WERI-Rb-1 (cell line): ENCODE measurements at regions not wholly inside any gene's neighbourhood (a gene's known extent, or its start where the extent isn't known, plus 50 kb on each side); places are given as distances from the start of the nearest gene placed in this dataset.

Experiments
- DNase-seq: peaks from one replicate; pipeline ENCODE4 v3.0.0-alpha.2; 2020
- H3K27ac ChIP-seq: fragments of 250-450 bp; sonication (Bioruptor Pico); 2 replicates; pipeline ENCODE4 v1.5.1; 2020; ENCODE audit warnings: mild to moderate bottlenecking, moderate library complexity
- H3K27me3 ChIP-seq: fragments of 250-450 bp; sonication (Bioruptor Pico); 2 replicates; pipeline ENCODE4 v1.5.1; 2021; ENCODE audit warnings: mild to moderate bottlenecking, low read depth, moderate library complexity; ENCODE audit not compliant: insufficient read depth, severe bottlenecking
- H3K36me3 ChIP-seq: fragments of 250-450 bp; sonication (Bioruptor Pico); 2 replicates; pipeline ENCODE4 v1.5.1; 2020; ENCODE audit warnings: mild to moderate bottlenecking, moderate library complexity
- H3K4me3 ChIP-seq: 2 replicates; pipeline ENCODE4 v1.5.1; 2011; ENCODE audit warnings: low read depth, mild to moderate bottlenecking, control low read depth, low read length
- H3K9me3 ChIP-seq: fragments of 250-450 bp; sonication (Bioruptor Pico); 2 replicates; pipeline ENCODE4 v1.5.1; 2021; ENCODE audit warnings: mild to moderate bottlenecking, moderate library complexity; ENCODE audit not compliant: severe bottlenecking
- TF ChIP-seq, protein P1 (sequence below): IDR thresholded peaks from 2 replicates; pipeline ENCODE4 v1.5.1; 2011; ENCODE audit warnings: low read depth, mild to moderate bottlenecking, control low read depth, inconsistent platforms, low read length

- Histone ChIP-seq H3K27me3 (no peaks in the 10 kb centered on the region), H3K4me3 (no peak overlapping the region), H3K27ac (peak overlapping the region; percentile 83), H3K9me3 (no peaks in the 10 kb centered on the region), H3K36me3 (no peaks in the 10 kb centered on the region)
- TF ChIP-seq, protein P1, sequence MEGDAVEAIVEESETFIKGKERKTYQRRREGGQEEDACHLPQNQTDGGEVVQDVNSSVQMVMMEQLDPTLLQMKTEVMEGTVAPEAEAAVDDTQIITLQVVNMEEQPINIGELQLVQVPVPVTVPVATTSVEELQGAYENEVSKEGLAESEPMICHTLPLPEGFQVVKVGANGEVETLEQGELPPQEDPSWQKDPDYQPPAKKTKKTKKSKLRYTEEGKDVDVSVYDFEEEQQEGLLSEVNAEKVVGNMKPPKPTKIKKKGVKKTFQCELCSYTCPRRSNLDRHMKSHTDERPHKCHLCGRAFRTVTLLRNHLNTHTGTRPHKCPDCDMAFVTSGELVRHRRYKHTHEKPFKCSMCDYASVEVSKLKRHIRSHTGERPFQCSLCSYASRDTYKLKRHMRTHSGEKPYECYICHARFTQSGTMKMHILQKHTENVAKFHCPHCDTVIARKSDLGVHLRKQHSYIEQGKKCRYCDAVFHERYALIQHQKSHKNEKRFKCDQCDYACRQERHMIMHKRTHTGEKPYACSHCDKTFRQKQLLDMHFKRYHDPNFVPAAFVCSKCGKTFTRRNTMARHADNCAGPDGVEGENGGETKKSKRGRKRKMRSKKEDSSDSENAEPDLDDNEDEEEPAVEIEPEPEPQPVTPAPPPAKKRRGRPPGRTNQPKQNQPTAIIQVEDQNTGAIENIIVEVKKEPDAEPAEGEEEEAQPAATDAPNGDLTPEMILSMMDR, result no peak
- no peak for DNase-seq
Measured at GRCh38 chr3:72601983-72602750, 246.1 kb downstream of the SHQ1 start.

- TF ChIP-seq, protein P1, result no peak
- no peaks in the 10 kb centered on the region for H3K9me3 ChIP-seq
- peak; percentile 95 for DNase-seq
- no peak overlapping the region for H3K4me3 ChIP-seq
- H3K36me3 ChIP-seq, result no peaks in the 10 kb centered on the region
- no peaks in the 10 kb centered on the region for H3K27me3 ChIP-seq
- peak overlapping the region; percentile 83 for H3K27ac ChIP-seq
Measured at GRCh38 chr3:72601060-72601459, 247.2 kb downstream of the SHQ1 start.

DNA sequence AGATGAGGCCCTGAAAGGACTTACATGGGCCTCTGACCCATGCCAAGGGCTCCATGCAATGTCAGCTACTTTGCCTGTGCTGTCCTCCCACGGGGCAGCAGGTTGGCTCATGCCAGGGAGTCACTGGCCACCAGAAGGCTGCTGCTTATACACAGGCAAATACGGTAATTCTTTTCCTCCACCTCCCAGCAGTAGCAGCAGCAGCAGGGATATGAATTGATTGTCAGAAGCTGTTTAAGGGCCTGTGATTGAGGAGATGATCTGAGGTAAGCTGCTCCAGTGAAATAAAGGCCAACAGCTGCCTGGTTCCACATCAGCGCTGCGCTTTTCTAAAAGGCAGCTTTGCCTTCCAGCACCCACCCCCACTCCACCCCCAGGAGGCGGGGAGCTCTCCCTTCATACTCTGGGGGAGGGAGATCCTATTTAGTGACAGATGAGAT lies 250.5 kb downstream of the SHQ1 start:
- Histone ChIP-seq H3K9me3 (no peaks in the 10 kb centered on the region), H3K4me3 (no peak overlapping the region), H3K36me3 (no peaks in the 10 kb centered on the region), H3K27ac (peak overlapping the region; percentile 83), H3K27me3 (no peaks in the 10 kb centered on the region)
- TF ChIP-seq, protein P1, result no peak
- DNase-seq, result peak; percentile 94

DNA sequence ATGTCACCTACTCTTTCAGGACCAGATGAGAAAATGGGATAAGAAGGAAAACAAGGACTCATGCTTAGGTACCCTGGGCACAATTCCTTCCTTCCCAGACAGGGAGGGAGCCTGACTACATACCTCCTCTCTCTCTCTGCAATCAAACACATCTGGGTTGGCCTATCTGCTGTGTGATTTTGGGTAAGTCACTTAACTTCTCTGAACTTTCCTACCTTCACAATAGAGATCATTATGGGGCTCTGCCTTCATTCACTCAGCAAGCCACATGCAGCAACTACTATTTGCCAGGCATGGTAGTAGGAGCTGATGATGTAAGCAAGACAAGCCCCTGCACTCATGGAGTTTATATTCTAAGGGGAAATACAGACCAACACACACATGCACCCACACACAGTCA lies 251.2 kb downstream of the SHQ1 start:
- TF ChIP-seq, protein P1, result no peak
- Histone ChIP-seq H3K4me3 (no peak overlapping the region), H3K27me3 (no peaks in the 10 kb centered on the region), H3K9me3 (no peaks in the 10 kb centered on the region), H3K36me3 (no peaks in the 10 kb centered on the region), H3K27ac (peak overlapping the region; percentile 39)
- DNase-seq, result no peak

- Histone ChIP-seq H3K27me3 (no peaks in the 10 kb centered on the region), H3K9me3 (no peaks in the 10 kb centered on the region), H3K4me3 (no peak overlapping the region), H3K36me3 (no peaks in the 10 kb centered on the region), H3K27ac (no peak overlapping the region)
- TF ChIP-seq, protein P1, result no peak
- DNase-seq, result no peak
Measured at GRCh38 chr3:72595927-72596610, 252.2 kb downstream of the SHQ1 start.
